Brain microvascular endothelial cell (primary cell): ENCODE measurements at regions not wholly inside any gene's neighbourhood (a gene's known extent, or its start where the extent isn't known, plus 50 kb on each side); places are given as distances from the start of the nearest gene placed in this dataset.

Source experiments
- DNase-seq: peaks from one replicate; pipeline ENCODE4 v3.0.0-alpha.2; 2020
- H3K27ac ChIP-seq: fragments of 250-450 bp; sonication (Bioruptor Pico); 2 replicates; pipeline ENCODE4 v1.5.1; 2020; ENCODE audit warnings: mild to moderate bottlenecking, moderate library complexity
- H3K27me3 ChIP-seq: fragments of 250-450 bp; sonication (Bioruptor Pico); replicated peaks from 2 replicates; pipeline ENCODE4 v1.5.1; 2020; ENCODE audit warnings: mild to moderate bottlenecking
- H3K36me3 ChIP-seq: fragments of 250-450 bp; sonication (Bioruptor Pico); replicated peaks from 2 replicates; pipeline ENCODE4 v1.5.1; 2020; ENCODE audit warnings: mild to moderate bottlenecking
- H3K4me3 ChIP-seq: 2 replicates; pipeline ENCODE4 v1.5.1; 2011; ENCODE audit warnings: low read depth, mild to moderate bottlenecking, control low read depth, low read length, moderate library complexity
- in situ Hi-C: cut with HindIII; loops from 2 replicates; pipeline ENCODE4 v1.10.0; 2017; ENCODE audit warnings: low sequenced_read_pairs, low pct_ligation_motif_present
- TF ChIP-seq, protein P1 (sequence below): IDR thresholded peaks from 2 replicates; pipeline ENCODE4 v1.5.1; 2011; ENCODE audit warnings: low read depth, mild to moderate bottlenecking, moderate library complexity, low read length, control low read depth, inconsistent platforms; ENCODE audit errors: missing control alignments

DNA sequence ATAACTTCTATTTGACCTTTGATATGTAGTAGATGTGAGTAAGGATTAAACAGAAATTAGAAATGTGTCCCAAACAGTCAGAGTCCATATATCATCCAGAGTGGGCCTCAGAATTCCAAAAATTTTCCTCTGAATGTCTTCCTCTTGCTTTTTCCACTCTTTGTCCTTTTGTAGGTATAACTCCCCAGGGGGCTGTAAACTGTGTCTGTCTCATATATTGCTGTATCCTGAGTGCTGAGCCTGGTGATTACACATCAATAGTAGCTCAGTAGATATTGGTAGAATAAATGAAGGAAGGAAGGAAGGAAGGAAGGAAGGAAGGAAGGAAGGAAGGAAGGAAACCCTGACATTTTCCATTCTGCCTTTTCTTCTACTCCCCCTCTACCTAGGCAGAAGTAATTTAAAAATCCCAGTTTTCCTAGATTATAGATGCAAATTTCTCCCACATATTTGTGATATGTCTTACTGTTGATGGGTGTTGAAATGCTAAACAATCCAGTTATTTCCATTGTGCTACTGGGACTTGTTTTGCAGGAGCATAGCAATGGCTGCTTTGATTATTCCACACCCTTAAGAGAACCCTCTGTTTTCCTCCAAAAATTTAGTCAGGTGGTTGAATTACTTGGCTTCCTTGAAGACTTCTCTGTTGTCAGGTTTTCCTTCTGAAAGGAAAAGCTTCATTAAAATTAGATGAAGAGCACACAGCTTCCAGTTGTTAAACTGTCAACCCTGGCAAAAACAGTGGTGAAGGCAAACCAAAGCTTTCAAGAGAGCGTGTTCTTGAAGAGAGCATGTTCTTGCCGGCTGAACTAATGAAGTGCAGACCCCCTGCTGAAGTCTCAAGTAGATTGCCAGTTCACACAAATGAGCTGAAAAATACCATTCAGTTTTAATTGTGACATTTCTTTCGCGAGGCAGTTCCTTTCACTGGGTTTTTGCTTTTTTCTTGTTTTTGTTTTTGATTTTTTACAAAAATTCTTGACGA lies 147.8 kb downstream of the KCNE4 start:
- Histone ChIP-seq H3K4me3 (no peak overlapping the region), H3K36me3 (no peaks in the 10 kb centered on the region), H3K27me3 (no peaks in the 10 kb centered on the region), H3K27ac (no peak overlapping the region)
- DNase-seq: no peak
- in situ Hi-C loops: no loop called here
- TF ChIP-seq, protein P1, sequence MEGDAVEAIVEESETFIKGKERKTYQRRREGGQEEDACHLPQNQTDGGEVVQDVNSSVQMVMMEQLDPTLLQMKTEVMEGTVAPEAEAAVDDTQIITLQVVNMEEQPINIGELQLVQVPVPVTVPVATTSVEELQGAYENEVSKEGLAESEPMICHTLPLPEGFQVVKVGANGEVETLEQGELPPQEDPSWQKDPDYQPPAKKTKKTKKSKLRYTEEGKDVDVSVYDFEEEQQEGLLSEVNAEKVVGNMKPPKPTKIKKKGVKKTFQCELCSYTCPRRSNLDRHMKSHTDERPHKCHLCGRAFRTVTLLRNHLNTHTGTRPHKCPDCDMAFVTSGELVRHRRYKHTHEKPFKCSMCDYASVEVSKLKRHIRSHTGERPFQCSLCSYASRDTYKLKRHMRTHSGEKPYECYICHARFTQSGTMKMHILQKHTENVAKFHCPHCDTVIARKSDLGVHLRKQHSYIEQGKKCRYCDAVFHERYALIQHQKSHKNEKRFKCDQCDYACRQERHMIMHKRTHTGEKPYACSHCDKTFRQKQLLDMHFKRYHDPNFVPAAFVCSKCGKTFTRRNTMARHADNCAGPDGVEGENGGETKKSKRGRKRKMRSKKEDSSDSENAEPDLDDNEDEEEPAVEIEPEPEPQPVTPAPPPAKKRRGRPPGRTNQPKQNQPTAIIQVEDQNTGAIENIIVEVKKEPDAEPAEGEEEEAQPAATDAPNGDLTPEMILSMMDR: no peak

GRCh38 chr2:223203971-223204929 lies 152.3 kb downstream of the KCNE4 start:
- in situ Hi-C loops: no loop called here
- Histone ChIP-seq H3K27ac (no peak overlapping the region), H3K36me3 (no peaks in the 10 kb centered on the region), H3K27me3 (no peaks in the 10 kb centered on the region), H3K4me3 (no peak overlapping the region)
- TF ChIP-seq, protein P1: no peak
- peak; percentile 58 for DNase-seq

DNA sequence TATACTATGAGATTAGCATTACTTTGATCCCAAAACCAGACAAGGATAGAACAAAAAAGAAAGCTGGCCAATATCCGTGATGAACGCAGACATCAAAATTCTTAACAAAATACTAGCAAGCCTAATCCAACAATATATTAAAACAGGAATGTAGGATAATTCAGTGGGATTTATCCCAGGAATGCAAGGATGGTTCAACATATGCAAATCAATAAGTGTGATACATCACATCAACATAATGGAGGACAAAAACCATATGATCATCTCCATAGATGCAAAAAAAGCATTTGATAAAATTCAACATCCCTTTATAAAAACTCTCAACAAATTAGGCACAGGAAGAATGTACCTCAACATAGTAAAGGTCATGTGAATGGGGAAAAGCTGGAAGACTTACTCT lies 158.5 kb downstream of the KCNE4 start:
- TF ChIP-seq, protein P1: no peak
- no peak overlapping the region for H3K4me3 ChIP-seq
- in situ Hi-C loops: no loop called here
- DNase-seq: no peak
- no peaks in the 10 kb centered on the region for H3K36me3 ChIP-seq
- no peaks in the 10 kb centered on the region for H3K27me3 ChIP-seq
- H3K27ac ChIP-seq: no peak overlapping the region

GRCh38 chr2:223214394-223215253 lies 162.6 kb downstream of the KCNE4 start:
- no peaks in the 10 kb centered on the region for H3K36me3 ChIP-seq
- H3K4me3 ChIP-seq: no peak overlapping the region
- no peak overlapping the region for H3K27ac ChIP-seq
- in situ Hi-C loops: no loop called here
- DNase-seq: no peak
- TF ChIP-seq, protein P1: no peak
- H3K27me3 ChIP-seq: no peaks in the 10 kb centered on the region

DNA sequence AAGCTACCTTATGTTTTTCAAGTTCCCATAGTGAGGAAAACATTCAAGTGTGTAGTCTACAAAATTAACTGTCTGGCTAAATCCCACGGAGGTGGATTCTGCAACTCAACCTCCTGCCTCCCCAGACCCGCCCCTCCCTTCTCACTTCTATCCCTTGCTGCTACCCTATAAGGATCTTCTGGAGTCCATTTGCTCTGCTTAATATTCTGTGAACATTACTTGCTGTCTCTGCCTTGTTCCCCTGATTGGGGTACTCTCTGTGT lies 163.2 kb downstream of the KCNE4 start:
- in situ Hi-C loops: no loop called here
- Histone ChIP-seq H3K4me3 (no peak overlapping the region), H3K27me3 (no peaks in the 10 kb centered on the region), H3K36me3 (no peaks in the 10 kb centered on the region), H3K27ac (no peak overlapping the region)
- TF ChIP-seq, protein P1: no peak
- DNase-seq: peak; percentile 4
